Heart right ventricle (tissue), 16 donors: ENCODE measurements at regions not wholly inside any gene's neighbourhood (a gene's known extent, or its start where the extent isn't known, plus 50 kb on each side); places are given as distances from the start of the nearest gene placed in this dataset.

ENCODE experiments used
- ATAC-seq, 8 donors: fragments of 200-7000 bp; cut with Tn5 transposase; one replicate each; pipeline ENCODE4 v1.9.1; 2020; ENCODE audit warnings: mild to moderate bottlenecking in 8 of 8, moderate library complexity in 8 of 8, moderate number of reproducible peaks in 1 of 8
- DNase-seq, 2 donors: peaks; one replicate each; pipeline ENCODE4 v3.0.0-alpha.2; 2020
- H3K27ac ChIP-seq, 10 donors: fragments of 200-600 bp; sonication (generic) in 2 of 10; one replicate each; pipeline versions ENCODE4 v1.5.0 to v1.8.0; 2020 to 2022; ENCODE audit warnings: mild to moderate bottlenecking in 3 of 10
- H3K27me3 ChIP-seq, 7 donors: fragments of 200-600 bp; one replicate each; pipeline ENCODE4 v1.8.0; 2021 to 2022; ENCODE audit warnings: mild to moderate bottlenecking in 2 of 7
- H3K36me3 ChIP-seq, 9 donors: fragments of 200-600 bp; sonication (generic) in 1 of 9; one replicate each; pipeline versions ENCODE4 v1.5.0 to v1.8.0; 2020 to 2022; ENCODE audit warnings: mild to moderate bottlenecking in 2 of 9
- H3K4me1 ChIP-seq, 9 donors: fragments of 200-600 bp; sonication (generic) in 1 of 9; one replicate each; pipeline versions ENCODE4 v1.5.0 to v1.8.0; 2020 to 2022; ENCODE audit warnings: mild to moderate bottlenecking in 4 of 9
- H3K4me3 ChIP-seq, 10 donors: fragments of 200-600 bp; sonication (generic) in 2 of 10; one replicate each; pipeline versions ENCODE4 v1.5.0 to v1.8.0; 2020 to 2022; ENCODE audit warnings: mild to moderate bottlenecking in 7 of 10, moderate library complexity in 2 of 10
- H3K9me3 ChIP-seq, 11 donors: fragments of 200-600 bp in 10 of 11; sonication (generic) in 2 of 11; one replicate each; pipeline versions ENCODE4 v1.5.0 to v1.8.0; 2013 to 2022; ENCODE audit warnings: mild to moderate bottlenecking in 2 of 11, control low read depth in 1 of 11, moderate library complexity in 1 of 11
- WGBS, 2 donors: extraction: QIAGEN DNeasy Blood & Tissue Kit; methylation state at CpG; one replicate each; pipeline ENCODE4 v1.1.7; 2013; ENCODE audit warnings: inconsistent platforms in 1 of 2; 5-methylcytosine and 5-hydroxymethylcytosine counted together
- intact Hi-C, 10 donors: fragments of 100-400 bp; cut with DNase I; formaldehyde crosslinking; loops; one replicate each; pipeline versions ENCODE4 v1.11.1 to v1.14.2; 2022
- TF ChIP-seq, protein P1 (sequence below), 9 donors: fragments of 200-600 bp; sonication (generic) in 2 of 9; IDR thresholded peaks; one replicate each; pipeline versions ENCODE4 v1.5.0 to v1.8.0; 2021 to 2022; ENCODE audit warnings: antibody characterized with exemption in 9 of 9, mild to moderate bottlenecking in 5 of 9, moderate library complexity in 1 of 9
- donor health status: Arrhythmogenic right ventricular cardiomyopathy.
- donor health status: ischemic (EF 13 %, LVEDD 7.1; RV severe dilation, severe dysfunction).
- donor health status: healthy with polysubstance abuse.
- donor health status: DM: no; HTN: yes; CAD: no.
- donor health status: DM: no; HTN: no; CAD: no.
- donor health status: ischemic (EF 25% LVEDD 6.9; RV normal size, moderate dysfunction).
- donor health status: ischemic (EF 25% LVEDD 5.7; RV mildly dilated, moderate dysfunction).
- donor health status: healthy.
- donor health status: DM: yes; HTN: yes; CAD: no.
- donor health status: Ischemic cardiomyopathy.
- donor health status: ischemic (EF 35%, LVEDD 5.7; RV mildly dilated, moderate dysfunction).
- donor health status: nonischemic (EF 11% LVEDD 7.7; RV severe dilation, severe dysfunction).
- donor health status: DM: yes; HTN: yes; CAD: no.
- donor health status: PGD.
- donor health status: ischemic (EF 29% LVEDD 5.4; RV normal size, mild dysfunction).
- donor health status: nonischemic (EF 23%, LVEDD 6.1; RV moderate dilation, normal function).

GRCh38 chr9:91491624-91492023 is 68.0 kb upstream of the NFIL3 start:
- Histone ChIP-seq H3K27me3 (no peaks in the 10 kb centered on the region), H3K27ac (peak overlapping the region in 1 of 10 donors; percentile 26), H3K36me3 (no peaks in the 10 kb centered on the region), H3K4me1 (peaks cover 0 to 26% (median 16%) of the 10 kb centered on the region in 9 donors), H3K4me3 (no peak overlapping the region), H3K9me3 (no peaks in the 10 kb centered on the region)
- 82 to 86% methylated on average over 9 of the region's 9 CpGs for WGBS, 2 donors
- TF ChIP-seq, protein P1, sequence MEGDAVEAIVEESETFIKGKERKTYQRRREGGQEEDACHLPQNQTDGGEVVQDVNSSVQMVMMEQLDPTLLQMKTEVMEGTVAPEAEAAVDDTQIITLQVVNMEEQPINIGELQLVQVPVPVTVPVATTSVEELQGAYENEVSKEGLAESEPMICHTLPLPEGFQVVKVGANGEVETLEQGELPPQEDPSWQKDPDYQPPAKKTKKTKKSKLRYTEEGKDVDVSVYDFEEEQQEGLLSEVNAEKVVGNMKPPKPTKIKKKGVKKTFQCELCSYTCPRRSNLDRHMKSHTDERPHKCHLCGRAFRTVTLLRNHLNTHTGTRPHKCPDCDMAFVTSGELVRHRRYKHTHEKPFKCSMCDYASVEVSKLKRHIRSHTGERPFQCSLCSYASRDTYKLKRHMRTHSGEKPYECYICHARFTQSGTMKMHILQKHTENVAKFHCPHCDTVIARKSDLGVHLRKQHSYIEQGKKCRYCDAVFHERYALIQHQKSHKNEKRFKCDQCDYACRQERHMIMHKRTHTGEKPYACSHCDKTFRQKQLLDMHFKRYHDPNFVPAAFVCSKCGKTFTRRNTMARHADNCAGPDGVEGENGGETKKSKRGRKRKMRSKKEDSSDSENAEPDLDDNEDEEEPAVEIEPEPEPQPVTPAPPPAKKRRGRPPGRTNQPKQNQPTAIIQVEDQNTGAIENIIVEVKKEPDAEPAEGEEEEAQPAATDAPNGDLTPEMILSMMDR (IDR thresholded peaks at IDR 0.05), result no peak
- ATAC-seq (no peak), DNase-seq (no peak)
- intact Hi-C loops, result no loop called here

DNA sequence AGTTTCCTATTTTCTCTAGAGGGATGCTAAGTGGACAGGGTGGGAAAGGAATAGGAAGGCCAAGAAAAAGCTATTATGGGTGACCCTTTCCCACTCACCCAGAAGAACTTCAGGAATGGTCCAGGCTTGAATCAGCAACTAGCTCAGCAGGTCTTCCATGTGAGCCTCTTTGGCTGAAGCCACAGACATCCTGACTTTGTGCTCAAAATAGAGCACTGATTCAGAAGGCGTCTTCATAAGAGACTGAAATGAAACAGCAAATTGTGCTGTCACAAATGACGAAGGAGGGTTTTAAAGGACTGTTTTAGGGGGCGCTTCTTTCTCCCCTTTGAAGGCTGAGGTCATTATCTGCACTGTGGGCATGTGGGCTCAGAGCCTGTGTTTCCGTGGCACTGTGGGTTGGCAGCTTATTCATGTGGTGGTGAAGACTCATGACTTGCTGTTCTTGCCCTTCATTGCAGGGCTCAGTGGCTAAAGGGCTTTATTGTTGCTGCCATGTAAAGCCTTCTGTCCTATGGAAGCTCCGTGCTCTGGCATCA is 65.8 kb upstream of the NFIL3 start:
- Histone ChIP-seq H3K27ac (peak overlapping the region in 9 of 10 donors; percentile 43 to 85 (median 75)), H3K27me3 (no peaks in the 10 kb centered on the region), H3K4me1 (peaks cover 0 to 27% (median 12%) of the 10 kb centered on the region in 9 donors), H3K9me3 (no peaks in the 10 kb centered on the region), H3K4me3 (no peak overlapping the region), H3K36me3 (no peaks in the 10 kb centered on the region)
- DNase-seq (peak in 1 of 2 donors; percentile 41), ATAC-seq (peak; percentile 65 to 88 (median 78))
- intact Hi-C loops, result no loop called here
- WGBS, 2 donors, result 41 to 54% methylated on average over 5 of the region's 5 CpGs
- TF ChIP-seq, protein P1 (IDR thresholded peaks at IDR 0.05), result no peak

- no peaks in the 10 kb centered on the region for H3K27me3 ChIP-seq
These were observed 64.7 kb upstream of the NFIL3 start for GRCh38 chr9:91488341-91488740.

GRCh38 chr9:91486699-91487497 is 63.3 kb upstream of the NFIL3 start:
- Histone ChIP-seq H3K27me3 (no peaks in the 10 kb centered on the region), H3K4me1 (peaks cover 0 to 50% (median 12%) of the 10 kb centered on the region in 9 donors), H3K27ac (peak overlapping the region in 5 of 10 donors; percentile 10 to 70 (median 34)), H3K36me3 (no peaks in the 10 kb centered on the region), H3K4me3 (no peak overlapping the region), H3K9me3 (no peaks in the 10 kb centered on the region)
- peak in 3 of 8 donors; percentile 1 to 13 (median 6) for ATAC-seq
- TF ChIP-seq, protein P1 (IDR thresholded peaks at IDR 0.05), result no peak
- intact Hi-C loops, result no loop called here
- peak; percentile 37 to 54 for DNase-seq
- 63 to 78% methylated on average over 6 of the region's 6 CpGs for WGBS, 2 donors

More at GRCh38 chr9:91488341-91488740, 64.7 kb upstream of the NFIL3 start:
- Histone ChIP-seq H3K27ac (peak overlapping the region in 6 of 10 donors; percentile 60 to 85 (median 76)), H3K4me1 (peaks cover 0 to 38% (median 12%) of the 10 kb centered on the region in 9 donors), H3K36me3 (no peaks in the 10 kb centered on the region), H3K9me3 (no peaks in the 10 kb centered on the region), H3K4me3 (no peak overlapping the region)
- ATAC-seq (peak in 4 of 8 donors; percentile 13 to 54 (median 34)), DNase-seq (no peak)
- TF ChIP-seq, protein P1 (IDR thresholded peaks at IDR 0.05), result peak in 2 of 9 donors; percentile 8 to 25
- 80 to 88% methylated on average over 5 of the region's 5 CpGs for WGBS, 2 donors
- intact Hi-C loops, result no loop called here
